Suppressor macrophage treated with lipopolysaccharide for 4 hours (primary cell): ENCODE measurements at regions not wholly inside any gene's neighbourhood (a gene's known extent, or its start where the extent isn't known, plus 50 kb on each side); places are given as distances from the start of the nearest gene placed in this dataset.
A peak's percentile ranks its signal among the peaks of the same experiment; 100 is the strongest.

Experiments
- DNase-seq: peaks from one replicate; pipeline ENCODE4 v3.0.0-alpha.2; 2020

GRCh38 chr1:29704430-29704829, 468.1 kb downstream of the PTPRU start:
- DNase-seq: no peak

GRCh38 chr1:29703596-29704370, 467.5 kb downstream of the PTPRU start:
- DNase-seq: peak; percentile 42

GRCh38 chr1:29700491-29700890, 464.2 kb downstream of the PTPRU start:
- DNase-seq: no peak

- DNase-seq: no peak
Measured at GRCh38 chr1:29698626-29699025, 462.3 kb downstream of the PTPRU start.

- peak; percentile 69 for DNase-seq
Measured at GRCh38 chr1:29698033-29698432, 461.7 kb downstream of the PTPRU start.

GRCh38 chr1:29697391-29697780, 461.1 kb downstream of the PTPRU start:
- DNase-seq: no peak

GRCh38 chr1:29696656-29697390, 460.5 kb downstream of the PTPRU start:
- DNase-seq: no peak

- no peak for DNase-seq
Measured at GRCh38 chr1:29695803-29696202, 459.5 kb downstream of the PTPRU start.

- DNase-seq: no peak
Measured at GRCh38 chr1:29695036-29695435, 458.7 kb downstream of the PTPRU start.

GRCh38 chr1:29691499-29691898, 455.2 kb downstream of the PTPRU start:
- DNase-seq: no peak

GRCh38 chr1:29690156-29690555, 453.8 kb downstream of the PTPRU start:
- no peak for DNase-seq

- no peak for DNase-seq
Measured at GRCh38 chr1:29689372-29690030, 453.2 kb downstream of the PTPRU start.

- no peak for DNase-seq
Measured at GRCh38 chr1:29688471-29689365, 452.4 kb downstream of the PTPRU start.

GRCh38 chr1:29687601-29688244, 451.4 kb downstream of the PTPRU start:
- DNase-seq: no peak

GRCh38 chr1:29687166-29687565, 450.8 kb downstream of the PTPRU start:
- no peak for DNase-seq

- no peak for DNase-seq
Measured at GRCh38 chr1:29686012-29686930, 449.9 kb downstream of the PTPRU start.

GRCh38 chr1:29685387-29685786, 449.1 kb downstream of the PTPRU start:
- no peak for DNase-seq

- DNase-seq: no peak
Measured at GRCh38 chr1:29684141-29684540, 447.8 kb downstream of the PTPRU start.

GRCh38 chr1:29683472-29683871, 447.1 kb downstream of the PTPRU start:
- DNase-seq: no peak

GRCh38 chr1:29682919-29683295, 446.6 kb downstream of the PTPRU start:
- no peak for DNase-seq
